H9 (cell line): ENCODE measurements at regions not wholly inside any gene's neighbourhood (a gene's known extent, or its start where the extent isn't known, plus 50 kb on each side); places are given as distances from the start of the nearest gene placed in this dataset.

Source experiments
- DNase-seq: peaks from one replicate; pipeline ENCODE4 v3.0.0-alpha.2; 2017
- H2AFZ ChIP-seq: one replicate; pipeline ENCODE4 v1.6.1; 2013; ENCODE audit warnings: mild to moderate bottlenecking, low read length, control low read depth, moderate library complexity
- H2AK5ac ChIP-seq: 2 replicates; pipeline ENCODE4 v1.6.1; 2013; ENCODE audit warnings: low read length, control low read depth, mixed read lengths; ENCODE audit not compliant: insufficient read length
- H2BK120ac ChIP-seq: one replicate; pipeline ENCODE4 v1.6.1; 2013; ENCODE audit warnings: low read depth, mild to moderate bottlenecking, low read length, control low read depth, inconsistent platforms; ENCODE audit not compliant: poor library complexity, severe bottlenecking
- H2BK12ac ChIP-seq: 2 replicates; pipeline ENCODE4 v1.6.1; 2013; ENCODE audit warnings: low read length, control low read depth, mixed read lengths, low read depth; ENCODE audit not compliant: insufficient read length
- H2BK15ac ChIP-seq: 2 replicates; pipeline ENCODE4 v1.6.1; 2013; ENCODE audit warnings: low read depth, low read length, control low read depth
- H2BK20ac ChIP-seq: one replicate; pipeline ENCODE4 v1.6.1; 2013; ENCODE audit warnings: low read depth, mild to moderate bottlenecking, low read length, control low read depth, inconsistent platforms; ENCODE audit not compliant: poor library complexity, severe bottlenecking
- H2BK5ac ChIP-seq: 2 replicates; pipeline ENCODE4 v1.6.1; 2013; ENCODE audit warnings: low read length, control low read depth, mixed read lengths; ENCODE audit not compliant: insufficient read length
- H3K14ac ChIP-seq: 2 replicates; pipeline ENCODE4 v1.6.1; 2013; ENCODE audit warnings: low read length, control low read depth; ENCODE audit not compliant: insufficient read depth
- H3K18ac ChIP-seq: 2 replicates; pipeline ENCODE4 v1.6.1; 2013; ENCODE audit warnings: low read depth, mild to moderate bottlenecking, mixed read lengths, low read length, control low read depth; ENCODE audit not compliant: insufficient read length
- H3K23ac ChIP-seq: 2 replicates; pipeline ENCODE4 v1.6.1; 2013; ENCODE audit warnings: low read length, control low read depth, mixed read lengths, low read depth; ENCODE audit not compliant: insufficient read length
- H3K23me2 ChIP-seq: 2 replicates; pipeline ENCODE4 v1.6.1; 2013; ENCODE audit warnings: low read depth, mild to moderate bottlenecking, mixed read lengths, low read length, control low read depth; ENCODE audit not compliant: insufficient read length, poor library complexity, severe bottlenecking
- H3K27ac ChIP-seq: 2 replicates; pipeline ENCODE4 v1.5.1; 2013; ENCODE audit warnings: low read length, control low read depth, mixed read lengths, low read depth; ENCODE audit not compliant: insufficient read length
- H3K27me3 ChIP-seq: 2 replicates; pipeline ENCODE4 v1.6.1; 2013; ENCODE audit warnings: low read length, control low read depth, inconsistent platforms; ENCODE audit not compliant: insufficient read depth
- H3K4ac ChIP-seq: 2 replicates; pipeline ENCODE4 v1.6.1; 2013; ENCODE audit warnings: low read depth, mild to moderate bottlenecking, control low read depth, inconsistent platforms, low read length, moderate library complexity
- H3K4me1 ChIP-seq: 2 replicates; pipeline ENCODE4 v1.6.1; 2013; ENCODE audit warnings: low read length, control low read depth, inconsistent platforms; ENCODE audit not compliant: insufficient read depth
- H3K4me2 ChIP-seq: 2 replicates; pipeline ENCODE4 v1.6.1; 2013; ENCODE audit warnings: low read length, control low read depth, mixed read lengths; ENCODE audit not compliant: insufficient read length, insufficient read depth
- H3K56ac ChIP-seq: 2 replicates; pipeline ENCODE4 v1.6.1; 2013; ENCODE audit warnings: low read depth, mild to moderate bottlenecking, mixed read lengths, low read length, control low read depth; ENCODE audit not compliant: insufficient read length
- H3K79me1 ChIP-seq: 2 replicates; pipeline ENCODE4 v1.6.1; 2013; ENCODE audit warnings: low read depth, mild to moderate bottlenecking, moderate library complexity, low read length, control low read depth, inconsistent platforms; ENCODE audit not compliant: insufficient read depth, poor library complexity, severe bottlenecking
- H3K79me2 ChIP-seq: 2 replicates; pipeline ENCODE4 v1.6.1; 2013; ENCODE audit warnings: low read length, control low read depth, inconsistent platforms; ENCODE audit not compliant: insufficient read depth
- H3K9ac ChIP-seq: 2 replicates; pipeline ENCODE4 v1.6.1; 2013; ENCODE audit warnings: low read length, control low read depth, mixed read lengths; ENCODE audit not compliant: insufficient read length; ENCODE audit errors: extremely low read depth
- H3K9me3 ChIP-seq: one replicate; pipeline ENCODE4 v1.6.1; 2013; ENCODE audit warnings: low read depth, low read length, inconsistent platforms; ENCODE audit not compliant: control insufficient read depth
- H3T11ph ChIP-seq: one replicate; pipeline ENCODE4 v1.6.1; 2013; ENCODE audit warnings: mild to moderate bottlenecking, low read length, control low read depth, inconsistent platforms
- H4K20me1 ChIP-seq: one replicate; pipeline ENCODE4 v1.6.1; 2013; ENCODE audit not compliant: control insufficient read depth, insufficient read length, insufficient read depth
- H4K5ac ChIP-seq: 2 replicates; pipeline ENCODE4 v1.6.1; 2013; ENCODE audit warnings: low read depth, mild to moderate bottlenecking, mixed read lengths, low read length, control low read depth; ENCODE audit not compliant: insufficient read length
- H4K8ac ChIP-seq: replicated peaks from 2 replicates; pipeline ENCODE4 v1.6.1; 2013; ENCODE audit warnings: low read length, control low read depth, mixed read lengths, low read depth; ENCODE audit not compliant: insufficient read length
- H4K91ac ChIP-seq: 2 replicates; pipeline ENCODE4 v1.6.1; 2013; ENCODE audit warnings: low read depth, mild to moderate bottlenecking, moderate library complexity, mixed read lengths, low read length, control low read depth; ENCODE audit not compliant: insufficient read length
- H3K27ac Mint-ChIP-seq, 3 experiments: 2 replicates in 2 of 3; 3 replicates in 1 of 3; pipeline ENCODE4 v1.8.0; 2020 to 2021; ENCODE audit warnings: mixed read lengths in 3 of 3, mild to moderate bottlenecking in 1 of 3, moderate library complexity in 1 of 3
- H3K27me3 Mint-ChIP-seq: 2 replicates; pipeline ENCODE4 v1.8.0; 2021; ENCODE audit warnings: low read depth, mild to moderate bottlenecking, moderate library complexity, mixed read lengths
- H3K36me3 Mint-ChIP-seq, 3 experiments: 2 replicates in 2 of 3; 3 replicates in 1 of 3; pipeline ENCODE4 v1.8.0; 2020 to 2021; ENCODE audit warnings: low read depth in 3 of 3, mixed read lengths in 3 of 3; ENCODE audit not compliant: insufficient read depth in 1 of 3
- H3K4me1 Mint-ChIP-seq, 2 experiments: 2 replicates each; pipeline ENCODE4 v1.8.0; 2020; ENCODE audit warnings: mixed read lengths in 2 of 2
- H3K4me3 Mint-ChIP-seq, 2 experiments: 2 replicates in 1 of 2; 3 replicates in 1 of 2; pipeline ENCODE4 v1.8.0; 2020 to 2021; ENCODE audit warnings: mild to moderate bottlenecking in 2 of 2, mixed read lengths in 2 of 2, moderate library complexity in 1 of 2
- H3K9me3 Mint-ChIP-seq, 2 experiments: 2 replicates in 1 of 2; 3 replicates in 1 of 2; pipeline ENCODE4 v1.8.0; 2020; ENCODE audit warnings: mild to moderate bottlenecking in 2 of 2, mixed read lengths in 2 of 2, moderate library complexity in 1 of 2
- WGBS: extraction: QIAGEN DNeasy Blood & Tissue Kit; methylation state at CpG from one replicate; pipeline ENCODE4 v1.1.7; 2013; ENCODE audit warnings: missing lambda C conversion rate, low lambda C conversion rate, mixed read lengths; ENCODE audit not compliant: insufficient read length; ENCODE audit errors: extremely low coverage; 5-methylcytosine and 5-hydroxymethylcytosine counted together
- TF ChIP-seq, protein P1 (sequence below): fragments of 200-600 bp; sonication (generic); conservative IDR thresholded peaks from 3 replicates; pipeline ENCODE4 v1.8.0; 2021; ENCODE audit warnings: antibody characterized with exemption, mild to moderate bottlenecking

DNA sequence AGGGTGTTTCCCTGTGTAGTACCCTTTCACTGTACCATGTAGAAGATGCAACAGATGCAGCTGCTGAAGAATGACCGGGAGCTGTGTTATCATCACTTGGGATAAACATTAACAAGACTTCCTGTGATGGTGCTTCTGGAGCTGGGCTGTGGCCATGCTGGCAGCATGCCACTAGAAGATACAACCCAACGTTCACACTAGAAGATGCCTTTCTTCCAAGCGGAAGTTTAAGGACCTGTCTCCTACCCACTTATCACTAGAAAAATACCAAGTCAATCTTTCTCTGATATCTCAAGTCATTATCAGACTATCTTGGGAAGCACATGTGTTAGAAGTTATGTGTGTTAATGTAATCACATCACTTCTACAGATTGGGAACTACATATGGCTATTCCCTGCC lies 953.5 kb downstream of the CNTNAP5 start:
- Histone ChIP-seq H2BK15ac (no peak overlapping the region), H2BK120ac (no peak overlapping the region), H3K4me1 (no peaks in the 10 kb centered on the region; the same call in 1 of the 2 replicates), H2AFZ (no peak overlapping the region), H3K23me2 (no peaks in the 10 kb centered on the region), H3K9ac (no peak overlapping the region), H3K79me2 (no peaks in the 10 kb centered on the region), H3K4me2 (no peak overlapping the region), H3T11ph (no peak overlapping the region), H3K23ac (no peak overlapping the region), H4K20me1 (no peaks in the 10 kb centered on the region), H3K4ac (no peak overlapping the region), H3K27ac (no peak overlapping the region), H3K18ac (no peak overlapping the region), H2AK5ac (no peak overlapping the region), H2BK20ac (no peak overlapping the region), H3K9me3 (no peaks in the 10 kb centered on the region), H2BK12ac (no peak overlapping the region), H2BK5ac (no peak overlapping the region), H3K27me3 (no peaks in the 10 kb centered on the region), H4K8ac (no peak overlapping the region), H3K14ac (no peak overlapping the region), H4K5ac (no peak overlapping the region), H4K91ac (no peak overlapping the region), H3K79me1 (no peaks in the 10 kb centered on the region), H3K56ac (no peak overlapping the region)
- WGBS, result no CpG with 5 or more reads among the region's 3 CpGs
- no peaks in the 10 kb centered on the region; a peak in 2 of 7 replicates for H3K36me3 Mint-ChIP-seq
- TF ChIP-seq, protein P1, sequence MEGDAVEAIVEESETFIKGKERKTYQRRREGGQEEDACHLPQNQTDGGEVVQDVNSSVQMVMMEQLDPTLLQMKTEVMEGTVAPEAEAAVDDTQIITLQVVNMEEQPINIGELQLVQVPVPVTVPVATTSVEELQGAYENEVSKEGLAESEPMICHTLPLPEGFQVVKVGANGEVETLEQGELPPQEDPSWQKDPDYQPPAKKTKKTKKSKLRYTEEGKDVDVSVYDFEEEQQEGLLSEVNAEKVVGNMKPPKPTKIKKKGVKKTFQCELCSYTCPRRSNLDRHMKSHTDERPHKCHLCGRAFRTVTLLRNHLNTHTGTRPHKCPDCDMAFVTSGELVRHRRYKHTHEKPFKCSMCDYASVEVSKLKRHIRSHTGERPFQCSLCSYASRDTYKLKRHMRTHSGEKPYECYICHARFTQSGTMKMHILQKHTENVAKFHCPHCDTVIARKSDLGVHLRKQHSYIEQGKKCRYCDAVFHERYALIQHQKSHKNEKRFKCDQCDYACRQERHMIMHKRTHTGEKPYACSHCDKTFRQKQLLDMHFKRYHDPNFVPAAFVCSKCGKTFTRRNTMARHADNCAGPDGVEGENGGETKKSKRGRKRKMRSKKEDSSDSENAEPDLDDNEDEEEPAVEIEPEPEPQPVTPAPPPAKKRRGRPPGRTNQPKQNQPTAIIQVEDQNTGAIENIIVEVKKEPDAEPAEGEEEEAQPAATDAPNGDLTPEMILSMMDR, result no peak
- H3K9me3 Mint-ChIP-seq, result no peaks in the 10 kb centered on the region; a peak in 2 of 5 replicates
- no peaks in the 10 kb centered on the region; the same call in 1 of the 2 replicates for H3K27me3 Mint-ChIP-seq
- no peak overlapping the region for H3K4me3 Mint-ChIP-seq
- no peak for DNase-seq
- peaks cover 10 to 13% of the 10 kb centered on the region in 2 experiments for H3K4me1 Mint-ChIP-seq
- no peak overlapping the region for H3K27ac Mint-ChIP-seq
